ENCODE measurements at regions not wholly inside any gene's neighbourhood (a gene's known extent, or its start where the extent isn't known, plus 50 kb on each side); places are given as distances from the start of the nearest gene placed in this dataset.

DNA sequence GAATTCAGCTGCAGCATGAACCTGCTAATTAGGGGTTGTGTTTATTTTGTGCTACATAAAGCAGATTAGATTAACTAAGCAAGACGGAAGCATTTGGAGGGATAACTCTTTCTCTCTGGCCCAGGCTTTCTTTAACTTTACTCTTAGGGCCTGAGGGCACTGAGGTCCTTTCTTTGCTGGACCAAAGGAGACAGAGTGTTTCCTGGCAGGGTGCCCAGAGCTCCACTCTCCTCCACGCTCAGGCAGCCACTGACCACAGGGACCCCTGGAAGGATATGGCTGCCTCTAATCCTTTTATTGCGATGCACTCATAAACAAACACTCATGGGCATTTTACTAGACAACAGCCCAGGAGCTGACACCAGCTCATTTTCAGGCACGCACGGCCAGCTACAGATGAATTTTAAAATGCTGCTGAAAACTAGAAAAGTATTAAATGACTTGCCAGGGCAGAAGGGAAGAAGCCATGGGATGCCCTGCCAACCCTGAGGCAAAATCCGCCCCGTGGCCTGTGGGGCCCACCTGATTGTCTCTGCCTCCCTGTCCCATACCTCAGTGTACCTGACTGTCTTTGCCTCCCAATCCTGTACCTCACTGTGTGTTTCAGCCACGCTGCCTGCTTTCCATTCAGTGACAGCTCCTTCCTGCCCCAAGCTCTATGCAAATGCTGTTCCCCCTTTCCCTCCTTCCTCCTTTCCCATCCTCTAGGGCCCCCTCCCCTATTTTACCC lies 192.6 kb upstream of the NAV2 start:
- peaks cover 34% of the 10 kb centered on the region for H3K4me1 Mint-ChIP-seq
- H3K36me3 Mint-ChIP-seq (ENCODE audit: low read depth): no peaks in the 10 kb centered on the region
- H3K4me3 Mint-ChIP-seq: no peak overlapping the region
- peaks cover 3% of the 10 kb centered on the region for H3K9me3 Mint-ChIP-seq
- H3K27me3 Mint-ChIP-seq (ENCODE audit: low read depth): no peaks in the 10 kb centered on the region
- H3K27ac Mint-ChIP-seq (ENCODE audit: unreplicated experiment): peak overlapping the region; percentile 36
- DNase-seq (ENCODE audit: low read depth, low spot score): no peak
- TF ChIP-seq, protein P1, sequence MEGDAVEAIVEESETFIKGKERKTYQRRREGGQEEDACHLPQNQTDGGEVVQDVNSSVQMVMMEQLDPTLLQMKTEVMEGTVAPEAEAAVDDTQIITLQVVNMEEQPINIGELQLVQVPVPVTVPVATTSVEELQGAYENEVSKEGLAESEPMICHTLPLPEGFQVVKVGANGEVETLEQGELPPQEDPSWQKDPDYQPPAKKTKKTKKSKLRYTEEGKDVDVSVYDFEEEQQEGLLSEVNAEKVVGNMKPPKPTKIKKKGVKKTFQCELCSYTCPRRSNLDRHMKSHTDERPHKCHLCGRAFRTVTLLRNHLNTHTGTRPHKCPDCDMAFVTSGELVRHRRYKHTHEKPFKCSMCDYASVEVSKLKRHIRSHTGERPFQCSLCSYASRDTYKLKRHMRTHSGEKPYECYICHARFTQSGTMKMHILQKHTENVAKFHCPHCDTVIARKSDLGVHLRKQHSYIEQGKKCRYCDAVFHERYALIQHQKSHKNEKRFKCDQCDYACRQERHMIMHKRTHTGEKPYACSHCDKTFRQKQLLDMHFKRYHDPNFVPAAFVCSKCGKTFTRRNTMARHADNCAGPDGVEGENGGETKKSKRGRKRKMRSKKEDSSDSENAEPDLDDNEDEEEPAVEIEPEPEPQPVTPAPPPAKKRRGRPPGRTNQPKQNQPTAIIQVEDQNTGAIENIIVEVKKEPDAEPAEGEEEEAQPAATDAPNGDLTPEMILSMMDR (conservative IDR thresholded peaks at IDR 0.05): no peak

DNA sequence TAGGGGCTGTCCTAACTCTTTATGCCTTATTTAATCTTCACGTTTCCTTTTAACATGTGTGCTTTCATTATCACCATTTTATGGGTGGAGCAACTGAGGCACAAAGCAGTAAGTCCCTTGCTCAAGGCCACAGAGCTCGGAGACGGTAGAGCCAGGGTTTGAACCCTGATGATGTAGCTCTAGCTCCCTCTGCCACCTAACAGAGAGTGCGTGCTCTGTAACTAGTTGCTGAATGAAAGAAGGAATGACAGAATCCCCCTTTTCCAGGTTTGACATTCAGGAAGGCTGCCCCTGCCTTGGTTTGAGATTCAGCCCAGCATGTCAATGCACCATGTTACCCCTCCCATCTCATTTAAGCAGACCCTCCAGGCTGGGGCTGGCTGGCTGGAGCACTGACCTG lies 193.3 kb upstream of the NAV2 start:
- DNase-seq (ENCODE audit: low read depth, low spot score): no peak
- peaks cover 27% of the 10 kb centered on the region for H3K4me1 Mint-ChIP-seq
- no peaks in the 10 kb centered on the region for H3K36me3 Mint-ChIP-seq (ENCODE audit: low read depth)
- H3K9me3 Mint-ChIP-seq: peaks cover 3% of the 10 kb centered on the region
- H3K27me3 Mint-ChIP-seq (ENCODE audit: low read depth): no peaks in the 10 kb centered on the region
- TF ChIP-seq, protein P1 (conservative IDR thresholded peaks at IDR 0.05): no peak
- no peak overlapping the region for H3K4me3 Mint-ChIP-seq
- H3K27ac Mint-ChIP-seq (ENCODE audit: unreplicated experiment): no peak overlapping the region

DNA sequence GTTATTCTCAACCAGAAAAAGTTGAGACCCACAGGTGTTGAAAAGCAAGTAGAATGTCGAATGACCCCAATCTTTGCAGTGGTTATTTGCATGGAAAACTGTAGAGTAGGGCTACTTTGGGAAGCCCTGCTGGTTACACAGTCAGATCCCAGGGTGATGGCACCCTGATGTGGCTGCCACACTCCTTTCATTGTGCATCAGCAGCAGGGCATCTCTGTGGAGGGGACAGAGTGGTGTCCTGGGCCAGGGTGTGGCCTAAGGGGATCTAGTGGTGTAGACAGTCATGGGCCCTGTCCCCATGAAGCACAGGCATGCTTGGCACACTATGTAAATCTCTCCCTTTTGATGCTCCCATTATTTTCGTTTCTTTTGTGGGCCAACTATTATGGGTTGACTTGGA lies 199.4 kb upstream of the NAV2 start:
- no peaks in the 10 kb centered on the region for H3K27me3 Mint-ChIP-seq (ENCODE audit: low read depth)
- DNase-seq (ENCODE audit: low read depth, low spot score): no peak
- TF ChIP-seq, protein P1 (conservative IDR thresholded peaks at IDR 0.05): no peak
- H3K4me1 Mint-ChIP-seq: peaks cover 20% of the 10 kb centered on the region
- no peak overlapping the region for H3K4me3 Mint-ChIP-seq
- no peaks in the 10 kb centered on the region for H3K9me3 Mint-ChIP-seq
- H3K36me3 Mint-ChIP-seq (ENCODE audit: low read depth): no peaks in the 10 kb centered on the region
- no peak overlapping the region for H3K27ac Mint-ChIP-seq (ENCODE audit: unreplicated experiment)

DNA sequence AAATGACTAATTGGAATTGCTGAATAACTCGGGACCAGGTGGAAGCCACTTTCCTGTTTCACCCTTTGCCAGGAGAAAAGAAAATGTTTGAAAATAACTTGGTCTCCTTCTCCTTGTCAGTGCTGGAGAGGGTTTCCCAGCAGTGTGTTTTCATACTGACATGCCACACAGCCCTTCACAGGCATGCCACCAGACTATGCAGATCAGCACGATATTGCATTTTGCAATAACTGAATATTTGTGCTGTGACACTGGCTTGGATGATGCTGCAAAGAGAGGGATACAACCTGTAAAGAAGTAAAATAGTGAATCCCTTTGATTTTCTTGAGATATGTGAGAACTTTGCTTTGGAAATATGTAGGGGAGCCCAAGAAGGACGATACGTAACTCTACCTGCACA lies 200.0 kb upstream of the NAV2 start:
- no peak for DNase-seq (ENCODE audit: low read depth, low spot score)
- H3K4me1 Mint-ChIP-seq: peaks cover 27% of the 10 kb centered on the region
- H3K27me3 Mint-ChIP-seq (ENCODE audit: low read depth): no peaks in the 10 kb centered on the region
- H3K27ac Mint-ChIP-seq (ENCODE audit: unreplicated experiment): no peak overlapping the region
- no peaks in the 10 kb centered on the region for H3K36me3 Mint-ChIP-seq (ENCODE audit: low read depth)
- H3K4me3 Mint-ChIP-seq: no peak overlapping the region
- TF ChIP-seq, protein P1 (conservative IDR thresholded peaks at IDR 0.05): no peak
- H3K9me3 Mint-ChIP-seq: no peaks in the 10 kb centered on the region

DNA sequence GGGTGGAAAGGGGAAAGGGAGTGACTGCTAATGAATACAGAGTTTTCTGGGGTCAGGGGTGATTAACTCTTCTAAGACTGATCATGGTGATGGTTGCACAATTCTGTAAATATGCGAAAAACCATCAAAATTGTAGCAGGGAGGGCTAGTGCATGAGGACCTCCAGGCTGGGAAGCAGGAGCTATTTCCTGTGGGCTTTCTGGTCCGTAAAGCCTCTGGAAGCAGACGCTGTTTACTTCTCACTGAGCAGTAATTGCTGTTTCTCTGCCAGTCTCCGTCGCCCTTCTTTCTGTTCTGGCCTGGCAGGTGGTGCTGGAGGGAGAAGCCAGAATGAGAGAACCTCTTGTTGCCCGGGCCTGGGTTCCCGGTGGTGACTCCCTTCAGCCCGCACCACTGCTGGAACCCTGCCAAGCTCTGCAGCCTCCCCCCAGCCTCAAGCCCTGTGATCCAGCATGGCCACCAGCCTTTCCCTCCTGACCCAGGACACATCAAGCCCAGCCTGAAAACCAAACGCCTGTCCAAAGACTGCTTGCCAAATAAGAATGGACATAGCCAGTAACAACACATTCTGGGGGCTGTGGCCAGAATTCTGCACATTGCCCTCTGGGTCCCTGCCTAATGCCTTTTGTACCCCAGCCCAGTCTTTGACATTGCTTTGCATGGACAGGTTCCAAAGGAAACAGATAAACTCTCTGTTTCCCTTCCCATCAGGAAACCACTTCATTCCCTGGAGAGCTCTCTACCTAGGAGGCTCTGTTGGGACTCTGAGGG lies 201.0 kb upstream of the NAV2 start:
- H3K27me3 Mint-ChIP-seq (ENCODE audit: low read depth): no peaks in the 10 kb centered on the region
- H3K4me3 Mint-ChIP-seq: no peak overlapping the region
- DNase-seq (ENCODE audit: low read depth, low spot score): no peak
- no peaks in the 10 kb centered on the region for H3K36me3 Mint-ChIP-seq (ENCODE audit: low read depth)
- peaks cover 37% of the 10 kb centered on the region for H3K4me1 Mint-ChIP-seq
- no peak overlapping the region for H3K27ac Mint-ChIP-seq (ENCODE audit: unreplicated experiment)
- no peaks in the 10 kb centered on the region for H3K9me3 Mint-ChIP-seq
- TF ChIP-seq, protein P1 (conservative IDR thresholded peaks at IDR 0.05): no peak
